SU-DHL-6 (cell line): ENCODE measurements at regions not wholly inside any gene's neighbourhood (a gene's known extent, or its start where the extent isn't known, plus 50 kb on each side); places are given as distances from the start of the nearest gene placed in this dataset.

Source experiments
- H2AFZ ChIP-seq: fragments of 200-600 bp; sonication (generic); 2 replicates; pipeline ENCODE4 v1.6.1; 2014; ENCODE audit warnings: low read depth, mild to moderate bottlenecking, moderate library complexity, mixed read lengths, antibody characterized with exemption, low read length; ENCODE audit not compliant: severe bottlenecking
- H3F3A ChIP-seq: fragments of 200-600 bp; shearing (Covaris generic); 2 replicates; pipeline ENCODE4 v1.6.0; 2016; ENCODE audit warnings: antibody characterized with exemption, mild to moderate bottlenecking; ENCODE audit not compliant: insufficient read depth
- H3K27ac ChIP-seq: fragments of 200-600 bp; sonication (generic); 2 replicates; pipeline ENCODE4 v1.5.1; 2016; ENCODE audit warnings: low read depth, mild to moderate bottlenecking, low read length, moderate library complexity, mixed read lengths
- H3K27me3 ChIP-seq: fragments of 200-600 bp; sonication (generic), shearing (Covaris generic); 2 replicates; pipeline ENCODE4 v1.6.0; 2014; ENCODE audit warnings: mild to moderate bottlenecking, low read length
- H3K36me3 ChIP-seq: fragments of 200-600 bp; sonication (generic); 2 replicates; pipeline ENCODE4 v1.6.1; 2014; ENCODE audit warnings: mild to moderate bottlenecking, low read length, mixed read lengths
- H3K4me2 ChIP-seq: fragments of 300-600, 200-600 bp; shearing (Covaris generic), sonication (generic); 2 replicates; pipeline ENCODE4 v1.6.0; 2014; ENCODE audit warnings: low read length, low read depth, mild to moderate bottlenecking; ENCODE audit not compliant: poor library complexity, severe bottlenecking
- H3K4me3 ChIP-seq: fragments of 200-600 bp; sonication (generic); 2 replicates; pipeline ENCODE4 v1.5.1; 2014; ENCODE audit warnings: antibody characterized with exemption, low read length, mild to moderate bottlenecking, mixed read lengths; ENCODE audit not compliant: insufficient read depth, poor library complexity, severe bottlenecking
- H3K79me2 ChIP-seq: fragments of 200-600 bp; sonication (generic); 2 replicates; pipeline ENCODE4 v1.6.1; 2014; ENCODE audit warnings: mild to moderate bottlenecking, low read length, moderate library complexity; ENCODE audit not compliant: insufficient read depth
- H3K9ac ChIP-seq: fragments of 200-600 bp; sonication (generic); 2 replicates; pipeline ENCODE4 v1.7.0; 2014; ENCODE audit warnings: mild to moderate bottlenecking, low read length
- H3K9me2 ChIP-seq: fragments of 200-600 bp; sonication (generic); replicated peaks from 2 replicates; pipeline ENCODE4 v1.6.1; 2014; ENCODE audit warnings: low read length; ENCODE audit not compliant: insufficient read depth
- H3K9me3 ChIP-seq: fragments of 200-600 bp; sonication (generic); 2 replicates; pipeline ENCODE4 v1.6.1; 2014; ENCODE audit warnings: low read length, mixed read lengths; ENCODE audit not compliant: insufficient read depth
- H4K20me1 ChIP-seq: fragments of 200-600 bp; sonication (generic); 2 replicates; pipeline ENCODE4 v1.6.1; 2014; ENCODE audit warnings: low read depth, mild to moderate bottlenecking, antibody characterized with exemption, low read length, moderate library complexity, mixed read lengths
- CTCF ChIP-seq: fragments of 200-600 bp; sonication (generic); IDR thresholded peaks from one replicate; pipeline ENCODE4 v1.5.1; 2017; ENCODE audit warnings: antibody characterized with exemption, mild to moderate bottlenecking, low read length, moderate library complexity; ENCODE audit not compliant: insufficient read depth, poor library complexity, severe bottlenecking
- EZH2phosphoT487 ChIP-seq: fragments of 200-600 bp; sonication (generic), shearing (Covaris generic); conservative IDR thresholded peaks from 2 replicates; pipeline ENCODE4 v1.6.1; 2018; ENCODE audit warnings: mild to moderate bottlenecking, antibody characterized with exemption, low read length, moderate library complexity, mixed read lengths

- H3K9me2 ChIP-seq = no peaks in the 10 kb centered on the region
- TF ChIP-seq CTCF (no peak), EZH2phosphoT487 (no peak)
- no peaks in the 10 kb centered on the region for H3K9me3 ChIP-seq
- H3K4me3 ChIP-seq = no peak overlapping the region
- H3K36me3 ChIP-seq = no peaks in the 10 kb centered on the region
- no peak overlapping the region for H3K9ac ChIP-seq
- no peaks in the 10 kb centered on the region for H3K79me2 ChIP-seq
- H3K4me2 ChIP-seq = no peak overlapping the region
- H3K27ac ChIP-seq = no peak overlapping the region
- H3F3A ChIP-seq = no peaks in the 10 kb centered on the region
- H2AFZ ChIP-seq = no peak overlapping the region
- no peaks in the 10 kb centered on the region for H3K27me3 ChIP-seq
- H4K20me1 ChIP-seq = no peaks in the 10 kb centered on the region
Measured at GRCh38 chr2:102986826-102987490, 225.1 kb downstream of the TMEM182 start.

- H3K9ac ChIP-seq = no peak overlapping the region
- TF ChIP-seq EZH2phosphoT487 = no peak
- TF ChIP-seq CTCF = no peak
- H3K9me3 ChIP-seq = no peaks in the 10 kb centered on the region
- H3K79me2 ChIP-seq = no peaks in the 10 kb centered on the region
- no peaks in the 10 kb centered on the region for H3K27me3 ChIP-seq
- no peaks in the 10 kb centered on the region for H3K9me2 ChIP-seq
- H2AFZ ChIP-seq = no peak overlapping the region
- no peak overlapping the region for H3K4me2 ChIP-seq
- H3F3A ChIP-seq = no peaks in the 10 kb centered on the region
- no peak overlapping the region for H3K27ac ChIP-seq
- no peaks in the 10 kb centered on the region for H4K20me1 ChIP-seq
- H3K4me3 ChIP-seq = no peak overlapping the region
- H3K36me3 ChIP-seq = no peaks in the 10 kb centered on the region
Measured at GRCh38 chr2:102992607-102993006, 230.8 kb downstream of the TMEM182 start.

- no peaks in the 10 kb centered on the region for H3K36me3 ChIP-seq
- H3K9me3 ChIP-seq = no peaks in the 10 kb centered on the region
- no peak overlapping the region for H3K4me3 ChIP-seq
- H3K9ac ChIP-seq = no peak overlapping the region
- TF ChIP-seq CTCF (no peak), EZH2phosphoT487 (no peak)
- no peak overlapping the region for H3K27ac ChIP-seq
- H2AFZ ChIP-seq = no peak overlapping the region
- H3K4me2 ChIP-seq = no peak overlapping the region
- H4K20me1 ChIP-seq = no peaks in the 10 kb centered on the region
- no peaks in the 10 kb centered on the region for H3K79me2 ChIP-seq
- H3K27me3 ChIP-seq = no peaks in the 10 kb centered on the region
- H3K9me2 ChIP-seq = no peaks in the 10 kb centered on the region
- no peaks in the 10 kb centered on the region for H3F3A ChIP-seq
Measured at GRCh38 chr2:102999958-103000357, 238.1 kb downstream of the TMEM182 start.
